ENCODE measurements at regions not wholly inside any gene's neighbourhood (a gene's known extent, or its start where the extent isn't known, plus 50 kb on each side); places are given as distances from the start of the nearest gene placed in this dataset.
"Not testable (repeated sequence)": the region's sequence is repeated elsewhere in the genome, so short reads cannot be mapped to it uniquely, and the experiment has no call there.

- H3K4me3 Mint-ChIP-seq = no peak overlapping the region
- WGBS (ENCODE audit: insufficient coverage) = no CpG with 5 or more reads among the region's 1 CpG
These were observed 252.8 kb downstream of the CAAP1 start for GRCh38 chr9:26639761-26640160.

DNA sequence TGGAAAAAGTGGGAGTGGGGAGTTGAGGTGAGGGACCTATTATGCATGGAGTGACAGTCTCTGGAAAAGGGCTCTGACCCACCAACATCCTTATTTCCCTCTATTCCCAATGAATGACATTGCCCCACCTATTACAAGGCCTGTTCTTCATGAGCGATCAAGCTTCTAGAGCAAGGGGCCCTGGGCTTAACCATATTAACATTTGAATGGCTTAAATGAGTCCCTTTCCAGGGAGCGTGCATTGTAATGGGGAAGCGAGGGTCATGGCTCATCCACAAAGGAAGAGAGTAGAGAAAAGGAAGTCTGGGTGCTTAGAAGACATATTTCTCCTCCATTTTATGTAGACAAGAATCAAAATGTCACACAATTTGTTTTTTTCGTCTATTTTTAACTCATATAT lies 255.5 kb downstream of the CAAP1 start:
- H3K9me3 ChIP-seq (ENCODE audit: control insufficient read depth, insufficient read depth, low read length) = peaks cover 2% of the 10 kb centered on the region
- H3K4me1 ChIP-seq (ENCODE audit: control insufficient read depth, insufficient read depth, low read length) = no peaks in the 10 kb centered on the region
- H3K27ac Mint-ChIP-seq = no peak overlapping the region
- ATAC-seq = no peak
- H3K27me3 ChIP-seq (ENCODE audit: control insufficient read depth, insufficient read depth, low read length) = no peaks in the 10 kb centered on the region
- intact Hi-C loops (cut with micrococcal nuclease) = no loop called here
- H3K4me3 Mint-ChIP-seq = no peak overlapping the region
- no peak for DNase-seq
- TF ChIP-seq, protein P1, sequence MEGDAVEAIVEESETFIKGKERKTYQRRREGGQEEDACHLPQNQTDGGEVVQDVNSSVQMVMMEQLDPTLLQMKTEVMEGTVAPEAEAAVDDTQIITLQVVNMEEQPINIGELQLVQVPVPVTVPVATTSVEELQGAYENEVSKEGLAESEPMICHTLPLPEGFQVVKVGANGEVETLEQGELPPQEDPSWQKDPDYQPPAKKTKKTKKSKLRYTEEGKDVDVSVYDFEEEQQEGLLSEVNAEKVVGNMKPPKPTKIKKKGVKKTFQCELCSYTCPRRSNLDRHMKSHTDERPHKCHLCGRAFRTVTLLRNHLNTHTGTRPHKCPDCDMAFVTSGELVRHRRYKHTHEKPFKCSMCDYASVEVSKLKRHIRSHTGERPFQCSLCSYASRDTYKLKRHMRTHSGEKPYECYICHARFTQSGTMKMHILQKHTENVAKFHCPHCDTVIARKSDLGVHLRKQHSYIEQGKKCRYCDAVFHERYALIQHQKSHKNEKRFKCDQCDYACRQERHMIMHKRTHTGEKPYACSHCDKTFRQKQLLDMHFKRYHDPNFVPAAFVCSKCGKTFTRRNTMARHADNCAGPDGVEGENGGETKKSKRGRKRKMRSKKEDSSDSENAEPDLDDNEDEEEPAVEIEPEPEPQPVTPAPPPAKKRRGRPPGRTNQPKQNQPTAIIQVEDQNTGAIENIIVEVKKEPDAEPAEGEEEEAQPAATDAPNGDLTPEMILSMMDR (IDR thresholded peaks at IDR 0.05) = no peak
- no peaks in the 10 kb centered on the region for H3K27me3 Mint-ChIP-seq (ENCODE audit: low read depth in 2 of 2)
- peaks cover 9 to 10% of the 10 kb centered on the region in 2 donors for H3K9me3 Mint-ChIP-seq
- H3K36me3 Mint-ChIP-seq = no peaks in the 10 kb centered on the region
- H3K4me1 Mint-ChIP-seq = no peaks in the 10 kb centered on the region
- no peak overlapping the region for H3K4me3 ChIP-seq (ENCODE audit: low read length)
- H3K27ac ChIP-seq (ENCODE audit: low read length) = no peak overlapping the region
- 40% methylated on average over 2 of the region's 4 CpGs for WGBS (ENCODE audit: insufficient coverage)
- no peaks in the 10 kb centered on the region for H3K36me3 ChIP-seq (ENCODE audit: control insufficient read depth, insufficient read depth, low read length)

More at GRCh38 chr9:26639761-26640160, 252.8 kb downstream of the CAAP1 start:
- Histone ChIP-seq H3K27me3 (ENCODE audit: control insufficient read depth, insufficient read depth, low read length) (no peaks in the 10 kb centered on the region), H3K9me3 (ENCODE audit: control insufficient read depth, insufficient read depth, low read length) (no peaks in the 10 kb centered on the region), H3K27ac (ENCODE audit: low read length) (no peak overlapping the region), H3K4me3 (ENCODE audit: low read length) (no peak overlapping the region), H3K4me1 (ENCODE audit: control insufficient read depth, insufficient read depth, low read length) (no peaks in the 10 kb centered on the region), H3K36me3 (ENCODE audit: control insufficient read depth, insufficient read depth, low read length) (no peaks in the 10 kb centered on the region)
- no peaks in the 10 kb centered on the region for H3K36me3 Mint-ChIP-seq
- no peaks in the 10 kb centered on the region for H3K27me3 Mint-ChIP-seq (ENCODE audit: low read depth in 2 of 2)
- ATAC-seq = no peak
- DNase-seq = no peak
- intact Hi-C loops (cut with micrococcal nuclease) = no loop called here
- no peak overlapping the region for H3K27ac Mint-ChIP-seq
- H3K9me3 Mint-ChIP-seq = peaks cover 10% of the 10 kb centered on the region in 2 donors
- TF ChIP-seq, protein P1 (IDR thresholded peaks at IDR 0.05) = no peak
- H3K4me1 Mint-ChIP-seq = no peaks in the 10 kb centered on the region

DNA sequence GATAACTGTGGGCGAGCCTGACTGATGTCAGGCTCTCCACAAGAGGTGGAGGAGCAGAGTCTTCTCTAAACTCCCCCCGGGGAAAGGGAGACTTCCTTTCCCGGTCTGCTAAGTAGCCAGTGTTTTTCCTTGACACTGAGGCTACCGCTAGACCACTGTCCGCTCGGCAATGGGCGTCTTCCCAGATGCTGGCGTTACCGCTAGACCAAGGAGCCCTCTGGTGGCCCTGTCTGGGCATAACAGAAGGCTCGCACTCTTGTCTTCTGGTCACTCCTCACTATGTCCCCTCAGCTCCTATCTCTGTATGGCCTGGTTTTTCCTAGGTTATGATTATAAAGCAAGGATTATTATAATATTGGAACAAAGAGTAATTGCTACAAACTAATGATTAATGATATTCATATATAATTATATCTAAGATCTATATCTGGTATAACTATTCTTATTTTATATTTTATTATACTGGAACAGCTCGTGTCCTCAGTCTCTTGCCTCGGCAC lies 278.7 kb downstream of the CAAP1 start:
- H3K36me3 Mint-ChIP-seq; DNase-seq; H3K4me1 Mint-ChIP-seq; H3K27me3 ChIP-seq (ENCODE audit: control insufficient read depth, insufficient read depth, low read length); H3K36me3 ChIP-seq (ENCODE audit: control insufficient read depth, insufficient read depth, low read length); H3K9me3 Mint-ChIP-seq; H3K27me3 Mint-ChIP-seq (ENCODE audit: low read depth in 2 of 2); H3K4me3 Mint-ChIP-seq; H3K9me3 ChIP-seq (ENCODE audit: control insufficient read depth, insufficient read depth, low read length); intact Hi-C loops (cut with micrococcal nuclease); H3K27ac ChIP-seq (ENCODE audit: low read length); H3K27ac Mint-ChIP-seq; H3K4me1 ChIP-seq (ENCODE audit: control insufficient read depth, insufficient read depth, low read length); ATAC-seq; H3K4me3 ChIP-seq (ENCODE audit: low read length): not testable (repeated sequence)
- 72% methylated on average over 9 of the region's 12 CpGs for WGBS (ENCODE audit: insufficient coverage)

GRCh38 chr9:26612211-26612610 lies 280.4 kb downstream of the CAAP1 start:
- TF ChIP-seq, protein P1 (IDR thresholded peaks at IDR 0.05) = no peak
- peaks cover 0 to 7% of the 10 kb centered on the region in 2 donors for H3K9me3 Mint-ChIP-seq
- H3K27ac ChIP-seq (ENCODE audit: low read length) = no peak overlapping the region
- no peaks in the 10 kb centered on the region for H3K27me3 Mint-ChIP-seq (ENCODE audit: low read depth in 2 of 2)
- H3K4me1 Mint-ChIP-seq = no peaks in the 10 kb centered on the region
- no peaks in the 10 kb centered on the region for H3K36me3 Mint-ChIP-seq
- 76% methylated on average over 3 of the region's 3 CpGs for WGBS (ENCODE audit: insufficient coverage)
- ATAC-seq = no peak
- peaks cover 3% of the 10 kb centered on the region for H3K9me3 ChIP-seq (ENCODE audit: control insufficient read depth, insufficient read depth, low read length)
- no peak overlapping the region for H3K4me3 ChIP-seq (ENCODE audit: low read length)
- H3K27ac Mint-ChIP-seq = no peak overlapping the region
- no peaks in the 10 kb centered on the region for H3K36me3 ChIP-seq (ENCODE audit: control insufficient read depth, insufficient read depth, low read length)
- H3K27me3 ChIP-seq (ENCODE audit: control insufficient read depth, insufficient read depth, low read length) = no peaks in the 10 kb centered on the region
- H3K4me3 Mint-ChIP-seq = no peak overlapping the region
- no peak for DNase-seq
- no peaks in the 10 kb centered on the region for H3K4me1 ChIP-seq (ENCODE audit: control insufficient read depth, insufficient read depth, low read length)
- intact Hi-C loops (cut with micrococcal nuclease) = no loop called here

Measured in natural killer cell (primary cell).